ENCODE measurements at regions not wholly inside any gene's neighbourhood (a gene's known extent, or its start where the extent isn't known, plus 50 kb on each side); places are given as distances from the start of the nearest gene placed in this dataset.

DNA sequence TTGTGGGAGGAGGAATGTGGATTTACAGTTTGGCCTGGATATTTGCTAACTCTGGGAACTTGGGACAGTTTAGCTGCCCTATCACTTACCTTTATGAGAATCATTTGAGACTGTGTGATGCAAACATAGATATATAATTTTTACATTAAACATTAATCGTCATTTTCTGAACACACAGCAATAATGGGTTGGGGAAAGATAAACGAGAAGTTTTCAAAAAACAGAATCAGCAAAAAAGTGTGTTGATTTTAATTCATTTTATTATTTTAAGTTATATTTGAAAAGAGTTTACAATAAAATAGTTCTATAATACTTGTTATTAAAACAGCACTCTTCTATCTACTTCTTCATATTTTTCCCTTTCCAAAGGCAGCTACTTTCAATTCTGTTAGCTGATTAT, 813.3 kb downstream of the SLC4A3 start:
- Mint-ChIP-seq H3K27ac (no peak overlapping the region), H3K4me3 (no peak overlapping the region), H3K9me3 (no peaks in the 10 kb centered on the region), H3K27me3 (no peaks in the 10 kb centered on the region), H3K4me1 (no peaks in the 10 kb centered on the region), H3K36me3 (ENCODE audit: low read depth) (no peaks in the 10 kb centered on the region)
- intact Hi-C loops (cut with micrococcal nuclease), result no loop called here
- CTCF ChIA-PET, result no interaction called here
- DNase-seq (no peak), ATAC-seq (ENCODE audit: low read depth) (no peak)
- TF ChIP-seq CTCF (IDR thresholded peaks at IDR 0.05), result no peak
- POLR2A ChIA-PET, result no interaction called here

- ATAC-seq (ENCODE audit: low read depth) (no peak), DNase-seq (no peak)
- TF ChIP-seq CTCF (IDR thresholded peaks at IDR 0.05), result no peak
- no peak overlapping the region for H3K4me3 Mint-ChIP-seq
- CTCF ChIA-PET, result no interaction called here
- H3K27ac Mint-ChIP-seq, result no peak overlapping the region
- H3K9me3 Mint-ChIP-seq, result peaks cover 2% of the 10 kb centered on the region
- no peaks in the 10 kb centered on the region for H3K27me3 Mint-ChIP-seq
- H3K36me3 Mint-ChIP-seq (ENCODE audit: low read depth), result no peaks in the 10 kb centered on the region
- POLR2A ChIA-PET, result no interaction called here
- no peaks in the 10 kb centered on the region for H3K4me1 Mint-ChIP-seq
- intact Hi-C loops (cut with micrococcal nuclease), result no loop called here
These were observed 814.0 kb downstream of the SLC4A3 start for GRCh38 chr2:220441404-220441803.

DNA sequence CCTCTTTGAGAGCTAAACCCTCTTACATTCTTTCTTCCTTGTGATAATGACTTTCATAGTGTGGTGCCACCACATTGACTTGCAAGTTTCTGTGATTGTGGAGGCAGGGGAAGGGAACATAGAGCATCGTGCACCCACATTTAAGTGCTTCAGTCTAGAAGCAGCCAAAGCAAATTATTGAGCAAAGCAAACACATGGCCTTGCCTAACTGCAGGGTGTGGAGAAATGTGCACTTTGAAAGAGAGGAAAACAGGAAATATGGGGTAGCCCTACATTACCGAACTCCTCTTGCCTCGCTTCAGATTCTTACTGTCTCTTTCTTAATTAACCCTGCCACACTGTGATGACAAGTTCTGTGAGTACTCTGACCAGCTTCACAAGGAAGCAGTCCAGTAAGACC, 814.6 kb downstream of the SLC4A3 start:
- POLR2A ChIA-PET, result no interaction called here
- H3K4me3 Mint-ChIP-seq, result no peak overlapping the region
- ATAC-seq (ENCODE audit: low read depth), result no peak
- TF ChIP-seq CTCF (IDR thresholded peaks at IDR 0.05), result no peak
- H3K9me3 Mint-ChIP-seq, result peaks cover 4% of the 10 kb centered on the region
- H3K27ac Mint-ChIP-seq, result no peak overlapping the region
- CTCF ChIA-PET, result no interaction called here
- intact Hi-C loops (cut with micrococcal nuclease), result no loop called here
- no peaks in the 10 kb centered on the region for H3K4me1 Mint-ChIP-seq
- H3K27me3 Mint-ChIP-seq, result no peaks in the 10 kb centered on the region
- H3K36me3 Mint-ChIP-seq (ENCODE audit: low read depth), result no peaks in the 10 kb centered on the region
- DNase-seq, result no peak

DNA sequence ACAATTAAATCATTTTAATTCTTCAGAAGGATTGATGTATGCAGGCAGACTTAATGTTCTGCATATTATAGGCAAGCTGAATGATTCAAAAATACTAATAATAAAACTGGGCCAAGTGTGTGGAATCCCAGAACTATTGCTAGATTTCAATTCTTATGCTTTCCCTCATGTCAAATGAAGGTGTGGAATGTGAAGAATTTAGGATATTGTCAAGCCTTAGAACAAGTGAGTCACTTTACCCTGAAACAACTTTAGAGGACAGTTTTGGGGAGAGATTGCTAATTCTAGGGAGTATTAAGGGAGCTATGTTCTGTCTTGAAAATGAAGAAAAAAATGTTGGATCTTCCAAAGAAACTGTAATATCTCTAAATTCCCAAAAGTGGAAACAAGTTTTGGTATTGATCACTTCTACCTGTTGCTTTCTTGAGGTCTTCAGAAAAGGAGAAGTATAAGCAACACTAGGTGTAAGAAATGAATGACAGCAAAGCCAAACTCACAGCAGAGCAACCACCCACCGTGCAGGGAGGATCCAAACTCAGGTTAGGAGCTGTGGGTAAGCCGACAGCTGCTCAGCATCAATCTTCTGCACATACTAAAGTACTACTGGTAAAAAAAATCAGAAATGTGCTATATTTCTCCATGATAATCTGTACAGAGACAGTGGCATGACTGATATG, 818.1 kb downstream of the SLC4A3 start:
- DNase-seq (no peak), ATAC-seq (ENCODE audit: low read depth) (no peak)
- ChIA-PET POLR2A (no interaction called here), CTCF (no interaction called here)
- Mint-ChIP-seq H3K4me1 (no peaks in the 10 kb centered on the region), H3K4me3 (no peak overlapping the region), H3K27ac (no peak overlapping the region), H3K9me3 (peaks cover 4% of the 10 kb centered on the region), H3K27me3 (no peaks in the 10 kb centered on the region), H3K36me3 (ENCODE audit: low read depth) (no peaks in the 10 kb centered on the region)
- intact Hi-C loops (cut with micrococcal nuclease), result no loop called here
- no peak for TF ChIP-seq CTCF (IDR thresholded peaks at IDR 0.05)

GRCh38 chr2:220446106-220446712, 818.8 kb downstream of the SLC4A3 start:
- no peak for ATAC-seq (ENCODE audit: low read depth)
- Mint-ChIP-seq H3K36me3 (ENCODE audit: low read depth) (no peaks in the 10 kb centered on the region), H3K4me3 (no peak overlapping the region), H3K9me3 (peaks cover 4% of the 10 kb centered on the region), H3K4me1 (no peaks in the 10 kb centered on the region), H3K27me3 (no peaks in the 10 kb centered on the region), H3K27ac (no peak overlapping the region)
- TF ChIP-seq CTCF (IDR thresholded peaks at IDR 0.05), result no peak
- ChIA-PET CTCF (no interaction called here), POLR2A (no interaction called here)
- intact Hi-C loops (cut with micrococcal nuclease), result no loop called here
- no peak for DNase-seq
